Bronchial epithelial cell (primary cell): ENCODE measurements at regions not wholly inside any gene's neighbourhood (a gene's known extent, or its start where the extent isn't known, plus 50 kb on each side); places are given as distances from the start of the nearest gene placed in this dataset.

ENCODE experiments used
- DNase-seq: peaks from one replicate; pipeline ENCODE4 v3.0.0-alpha.2; 2010; ENCODE audit warnings: low read depth
- FAIRE-seq: peaks from 2 replicates; lab custom pipeline; 2011; peaks lifted over from hg19 to GRCh38; lab: Jason Lieb, UNC
- H3K27me3 ChIP-seq: 2 replicates; pipeline ENCODE4 v1.5.1; 2011; ENCODE audit warnings: low read length; ENCODE audit not compliant: control insufficient read depth, insufficient read depth
- H3K36me3 ChIP-seq: 2 replicates; pipeline ENCODE4 v1.5.1; 2011; ENCODE audit warnings: low read length; ENCODE audit not compliant: control insufficient read depth, insufficient read depth
- H3K4me3 ChIP-seq: 2 replicates; pipeline ENCODE4 v1.5.1; 2011; ENCODE audit warnings: mild to moderate bottlenecking, low read depth, low read length, control low read depth
- TF ChIP-seq, protein P1 (sequence below): IDR thresholded peaks from 2 replicates; pipeline ENCODE4 v1.5.1; 2011; ENCODE audit warnings: mild to moderate bottlenecking, moderate library complexity, low read length, control low read depth, inconsistent platforms; ENCODE audit not compliant: insufficient read depth, severe bottlenecking

- Histone ChIP-seq H3K4me3 (no peak overlapping the region), H3K27me3 (peaks cover 2% of the 10 kb centered on the region), H3K36me3 (no peaks in the 10 kb centered on the region)
- TF ChIP-seq, protein P1, sequence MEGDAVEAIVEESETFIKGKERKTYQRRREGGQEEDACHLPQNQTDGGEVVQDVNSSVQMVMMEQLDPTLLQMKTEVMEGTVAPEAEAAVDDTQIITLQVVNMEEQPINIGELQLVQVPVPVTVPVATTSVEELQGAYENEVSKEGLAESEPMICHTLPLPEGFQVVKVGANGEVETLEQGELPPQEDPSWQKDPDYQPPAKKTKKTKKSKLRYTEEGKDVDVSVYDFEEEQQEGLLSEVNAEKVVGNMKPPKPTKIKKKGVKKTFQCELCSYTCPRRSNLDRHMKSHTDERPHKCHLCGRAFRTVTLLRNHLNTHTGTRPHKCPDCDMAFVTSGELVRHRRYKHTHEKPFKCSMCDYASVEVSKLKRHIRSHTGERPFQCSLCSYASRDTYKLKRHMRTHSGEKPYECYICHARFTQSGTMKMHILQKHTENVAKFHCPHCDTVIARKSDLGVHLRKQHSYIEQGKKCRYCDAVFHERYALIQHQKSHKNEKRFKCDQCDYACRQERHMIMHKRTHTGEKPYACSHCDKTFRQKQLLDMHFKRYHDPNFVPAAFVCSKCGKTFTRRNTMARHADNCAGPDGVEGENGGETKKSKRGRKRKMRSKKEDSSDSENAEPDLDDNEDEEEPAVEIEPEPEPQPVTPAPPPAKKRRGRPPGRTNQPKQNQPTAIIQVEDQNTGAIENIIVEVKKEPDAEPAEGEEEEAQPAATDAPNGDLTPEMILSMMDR, result no peak
- FAIRE-seq (no peak), DNase-seq (no peak)
Observed at GRCh38 chr5:124074500-124074899, 562.5 kb downstream of the CSNK1G3 start.

GRCh38 chr5:124072570-124072969 is 560.6 kb downstream of the CSNK1G3 start:
- Histone ChIP-seq H3K4me3 (no peak overlapping the region), H3K27me3 (peaks cover 2% of the 10 kb centered on the region), H3K36me3 (no peaks in the 10 kb centered on the region)
- DNase-seq (no peak), FAIRE-seq (no peak)
- TF ChIP-seq, protein P1, result no peak

- peaks cover 2% of the 10 kb centered on the region for H3K27me3 ChIP-seq
- DNase-seq (no peak), FAIRE-seq (no peak)
- TF ChIP-seq, protein P1, result no peak
- H3K36me3 ChIP-seq, result no peaks in the 10 kb centered on the region
- no peak overlapping the region for H3K4me3 ChIP-seq
Observed at GRCh38 chr5:124071039-124071438, 559.1 kb downstream of the CSNK1G3 start.

- FAIRE-seq (no peak), DNase-seq (no peak)
- no peaks in the 10 kb centered on the region for H3K36me3 ChIP-seq
- TF ChIP-seq, protein P1, result no peak
- no peaks in the 10 kb centered on the region for H3K27me3 ChIP-seq
- no peak overlapping the region for H3K4me3 ChIP-seq
Observed at GRCh38 chr5:124065508-124065907, 553.5 kb downstream of the CSNK1G3 start.

DNA sequence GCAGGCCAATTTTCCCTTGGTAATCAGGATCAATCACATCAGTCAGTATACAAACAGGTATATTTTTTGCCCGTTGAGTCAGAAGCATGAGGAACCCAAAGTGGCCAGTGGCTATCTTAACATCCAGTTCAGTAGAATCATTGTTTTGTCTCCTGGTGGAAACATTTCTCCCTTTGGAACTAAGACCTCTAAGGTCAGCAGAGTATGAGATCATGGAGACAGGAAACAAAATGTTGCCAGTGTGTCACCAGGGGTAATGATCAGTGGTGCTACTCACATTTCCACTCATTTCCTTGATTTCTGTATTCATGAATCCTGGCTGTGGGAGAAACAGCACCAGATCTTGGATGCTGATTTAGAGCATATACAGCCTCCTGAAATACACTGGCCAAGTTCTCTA is 553.0 kb downstream of the CSNK1G3 start:
- no peak for FAIRE-seq
- TF ChIP-seq, protein P1, result no peak
- DNase-seq, result peak; percentile 16
- Histone ChIP-seq H3K36me3 (no peaks in the 10 kb centered on the region), H3K27me3 (no peaks in the 10 kb centered on the region), H3K4me3 (no peak overlapping the region)

DNA sequence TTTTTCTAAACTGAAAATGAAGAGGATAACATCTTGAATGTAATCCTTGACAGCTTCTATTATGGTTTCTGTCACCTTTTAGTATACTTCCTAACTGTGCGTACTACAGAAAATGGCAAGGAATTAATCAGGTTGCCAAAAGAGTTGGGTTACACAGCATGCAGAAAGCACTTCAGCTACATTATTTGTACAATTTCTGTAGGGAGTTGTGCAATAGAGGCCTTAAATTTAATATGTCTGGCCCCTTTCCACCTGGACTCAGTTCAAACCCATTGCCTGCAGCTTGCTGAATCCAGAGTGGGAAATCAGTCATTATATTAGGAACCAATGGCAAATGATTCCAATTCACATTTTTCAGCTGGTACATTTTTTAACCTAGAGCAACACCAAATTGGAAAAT is 549.7 kb downstream of the CSNK1G3 start:
- H3K4me3 ChIP-seq, result no peak overlapping the region
- no peaks in the 10 kb centered on the region for H3K36me3 ChIP-seq
- no peaks in the 10 kb centered on the region for H3K27me3 ChIP-seq
- FAIRE-seq, result no peak
- TF ChIP-seq, protein P1, result no peak
- DNase-seq, result peak; percentile 29
